SK-N-SH (cell line): ENCODE measurements at regions not wholly inside any gene's neighbourhood (a gene's known extent, or its start where the extent isn't known, plus 50 kb on each side); places are given as distances from the start of the nearest gene placed in this dataset.

Experiments
- CTCF ChIA-PET: fragments of 300-600, 350-600 bp; formaldehyde crosslinking; extraction: SDS; loops from one replicate; lab custom pipeline; 2021; lab: Yijun Ruan, JAX
- POLR2A ChIA-PET: fragments of 350-600 bp; sonication (Branson Sonifier 250); formaldehyde crosslinking; extraction: SDS; loops from one replicate; lab custom pipeline; 2020; ENCODE audit warnings: antibody characterized with exemption, inconsistent platforms; lab: Yijun Ruan, JAX
- DNase-seq: peaks from one replicate; pipeline ENCODE4 v3.0.0; 2012
- H2AFZ ChIP-seq: fragments of 200-600 bp; sonication (generic); 2 replicates; pipeline ENCODE4 v1.8.1; 2016; ENCODE audit warnings: antibody characterized with exemption, mild to moderate bottlenecking, low read depth
- H3F3A ChIP-seq: fragments of 200-600 bp; sonication (generic); replicated peaks from 2 replicates; pipeline ENCODE3; 2016; ENCODE audit warnings: antibody characterized with exemption, mild to moderate bottlenecking; ENCODE audit not compliant: insufficient read depth
- H3K27ac ChIP-seq, 2 experiments: fragments of 200-500 bp in 1 of 2; fragments of 200-600 bp in 1 of 2; sonication (Bioruptor generic) in 1 of 2; sonication (generic), shearing (Covaris generic) in 1 of 2; 2 replicates each; pipeline versions ENCODE4 v1.5.1 to v1.6.1; 2014 to 2016; ENCODE audit warnings: low read depth in 2 of 2, inconsistent platforms in 1 of 2, low read length in 1 of 2, mild to moderate bottlenecking in 1 of 2, mixed read lengths in 1 of 2
- H3K27me3 ChIP-seq: fragments of 200-600 bp; sonication (generic), shearing (Covaris generic); 2 replicates; pipeline ENCODE4 v1.6.1; 2016; ENCODE audit warnings: mixed run types; ENCODE audit not compliant: insufficient read depth
- H3K36me3 ChIP-seq, 2 experiments: fragments of 200-500 bp in 1 of 2; fragments of 200-600 bp in 1 of 2; sonication (Bioruptor generic) in 1 of 2; sonication (generic) in 1 of 2; replicated peaks in 1 of 2; 2 replicates each; pipeline versions ENCODE3 to v1.5.1; 2014 to 2016; ENCODE audit warnings: low read length in 1 of 2, mild to moderate bottlenecking in 1 of 2; ENCODE audit not compliant: insufficient read depth in 2 of 2, control insufficient read depth in 1 of 2
- H3K4me1 ChIP-seq, 2 experiments: fragments of 200-500 bp in 1 of 2; fragments of 200-600 bp in 1 of 2; sonication (Bioruptor generic) in 1 of 2; sonication (generic), shearing (Covaris generic) in 1 of 2; 2 replicates each; pipeline versions ENCODE4 v1.5.1 to v1.6.1; 2014 to 2016; ENCODE audit warnings: low read depth in 1 of 2, low read length in 1 of 2, mixed run types in 1 of 2; ENCODE audit not compliant: insufficient read depth in 2 of 2, control insufficient read depth in 1 of 2
- H3K4me2 ChIP-seq: fragments of 200-600 bp; sonication (generic), shearing (Covaris generic); 2 replicates; pipeline ENCODE4 v1.6.1; 2017; ENCODE audit warnings: mixed run types
- H3K4me3 ChIP-seq, 2 experiments: fragments of 200-500 bp in 1 of 2; fragments of 200-600 bp in 1 of 2; sonication (Bioruptor generic) in 1 of 2; sonication (generic), shearing (Covaris generic) in 1 of 2; 2 replicates each; pipeline versions ENCODE4 v1.5.1 to v1.8.1; 2014 to 2016; ENCODE audit warnings: low read depth in 2 of 2, inconsistent platforms in 1 of 2, low read length in 1 of 2, mild to moderate bottlenecking in 1 of 2, mixed read lengths in 1 of 2, moderate library complexity in 1 of 2
- H3K79me2 ChIP-seq: fragments of 200-600 bp; sonication (generic); 2 replicates; pipeline ENCODE4 v1.8.1; 2017; ENCODE audit warnings: mild to moderate bottlenecking; ENCODE audit not compliant: insufficient read depth
- H3K9ac ChIP-seq: fragments of 200-600 bp; sonication (generic); 2 replicates; pipeline ENCODE4 v1.6.1; 2017; ENCODE audit warnings: mixed run types
- H3K9me2 ChIP-seq: fragments of 200-600 bp; sonication (generic); 2 replicates; pipeline ENCODE4 v1.6.1; 2017; ENCODE audit warnings: mixed run types
- H3K9me3 ChIP-seq: fragments of 200-600 bp; sonication (generic); 2 replicates; pipeline ENCODE4 v1.6.1; 2017; ENCODE audit warnings: mixed run types, mild to moderate bottlenecking, moderate library complexity
- H4K20me1 ChIP-seq: fragments of 200-600 bp; sonication (generic); 2 replicates; pipeline ENCODE4 v1.6.1; 2017; ENCODE audit warnings: mild to moderate bottlenecking, mixed run types; ENCODE audit not compliant: insufficient read depth
- CHD2 ChIP-seq: fragments of 150-350 bp; IDR thresholded peaks from 2 replicates; pipeline ENCODE4 v1.6.1; 2018; ENCODE audit warnings: low read length; ENCODE audit not compliant: partially characterized antibody
- ELF1 ChIP-seq: IDR thresholded peaks from 2 replicates; pipeline ENCODE4 v1.4.0; 2012
- EZH2phosphoT487 ChIP-seq: fragments of 200-600 bp; sonication (generic); IDR thresholded peaks from 2 replicates; pipeline ENCODE4 v1.6.1; 2017; ENCODE audit warnings: low read depth, mixed run types, mild to moderate bottlenecking, antibody characterized with exemption, moderate library complexity, borderline replicate concordance
- FOSL2 ChIP-seq: IDR thresholded peaks from 2 replicates; pipeline ENCODE4 v1.4.0; 2012; ENCODE audit warnings: low read depth, mild to moderate bottlenecking, moderate library complexity, borderline replicate concordance
- FOXM1 ChIP-seq: IDR thresholded peaks from 2 replicates; pipeline ENCODE4 v1.4.0; 2012; ENCODE audit warnings: low read depth, mild to moderate bottlenecking
- MEF2A ChIP-seq: IDR thresholded peaks from 2 replicates; pipeline ENCODE4 v1.4.0; 2012; ENCODE audit warnings: low read depth, borderline replicate concordance
- MXI1 ChIP-seq: IDR thresholded peaks from 2 replicates; pipeline ENCODE4 v1.6.1; 2012; ENCODE audit warnings: mild to moderate bottlenecking, low read depth, low read length, improper control_type of control experiment
- NFIC ChIP-seq: IDR thresholded peaks from 2 replicates; pipeline ENCODE4 v1.4.0; 2012; ENCODE audit warnings: borderline replicate concordance
- RAD21 ChIP-seq: IDR thresholded peaks from 2 replicates; pipeline ENCODE4 v1.6.1; 2012; ENCODE audit warnings: mild to moderate bottlenecking, low read length
- RCOR1 ChIP-seq: fragments of 150-350 bp; IDR thresholded peaks from 2 replicates; pipeline ENCODE4 v1.6.1; 2017; ENCODE audit warnings: antibody characterized with exemption, low read length
- TCF12 ChIP-seq: IDR thresholded peaks from 2 replicates; pipeline ENCODE4 v1.4.0; 2012
- TEAD4 ChIP-seq: IDR thresholded peaks from 2 replicates; pipeline ENCODE4 v1.4.0; 2012; ENCODE audit warnings: mild to moderate bottlenecking, borderline replicate concordance; ENCODE audit not compliant: insufficient read depth
- YY1 ChIP-seq: IDR thresholded peaks from 2 replicates; pipeline ENCODE4 v1.4.0; 2012; ENCODE audit warnings: low read depth, mild to moderate bottlenecking
- WGBS: methylation state at CpG from one replicate; pipeline ENCODE4 v1.1.6; 2017; ENCODE audit warnings: low lambda C conversion rate; 5-methylcytosine and 5-hydroxymethylcytosine counted together
- TF ChIP-seq, protein P1 (sequence below): fragments of 150-350 bp; IDR thresholded peaks from 2 replicates; pipeline ENCODE4 v1.6.1; 2016; ENCODE audit warnings: mild to moderate bottlenecking, low read depth, low read length
- TF ChIP-seq, protein P2 (sequence below): fragments of 200-600 bp; sonication (generic); IDR thresholded peaks from 2 replicates; pipeline ENCODE4 v1.6.1; 2017; ENCODE audit warnings: antibody characterized with exemption, mild to moderate bottlenecking, moderate library complexity
- TF ChIP-seq, protein P3 (sequence below): IDR thresholded peaks from 2 replicates; pipeline ENCODE4 v1.4.0; 2012; ENCODE audit warnings: low read depth

DNA sequence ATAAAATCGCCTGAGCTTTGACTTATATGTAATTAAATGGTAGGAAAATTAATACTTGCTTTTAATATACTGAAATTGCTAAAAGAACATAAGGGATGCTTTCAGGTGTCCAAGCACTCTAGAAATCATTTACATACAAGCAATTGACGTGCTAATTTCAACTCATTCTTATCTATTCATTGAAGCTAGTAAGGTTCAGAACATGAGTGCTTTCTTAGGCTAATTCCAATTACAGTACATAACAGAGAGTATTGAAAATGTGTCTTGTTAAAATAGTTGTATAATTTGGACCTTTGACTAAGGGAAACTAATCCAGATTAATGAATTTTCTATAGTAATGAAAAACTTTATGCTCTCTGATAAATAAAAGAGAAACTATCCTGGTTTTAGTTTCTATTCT, 1016.4 kb upstream of the TYRP1 start:
- 1% methylated on average over 2 of the region's 2 CpGs for WGBS
- Histone ChIP-seq H3F3A (no peaks in the 10 kb centered on the region), H3K27me3 (no peaks in the 10 kb centered on the region), H3K4me1 (no peaks in the 10 kb centered on the region), H3K4me2 (no peak overlapping the region), H3K4me3 (no peak overlapping the region), H3K9me3 (peaks cover 4% of the 10 kb centered on the region; the same call in 1 of the 2 replicates), H2AFZ (no peak overlapping the region), H3K27ac (no peak overlapping the region), H3K9ac (no peak overlapping the region), H4K20me1 (no peaks in the 10 kb centered on the region), H3K9me2 (no peaks in the 10 kb centered on the region), H3K36me3 (no peaks in the 10 kb centered on the region), H3K79me2 (no peaks in the 10 kb centered on the region)
- POLR2A ChIA-PET = no interaction called here
- TF ChIP-seq MEF2A = no peak
- DNase-seq = no peak
- CTCF ChIA-PET = no interaction called here

DNA sequence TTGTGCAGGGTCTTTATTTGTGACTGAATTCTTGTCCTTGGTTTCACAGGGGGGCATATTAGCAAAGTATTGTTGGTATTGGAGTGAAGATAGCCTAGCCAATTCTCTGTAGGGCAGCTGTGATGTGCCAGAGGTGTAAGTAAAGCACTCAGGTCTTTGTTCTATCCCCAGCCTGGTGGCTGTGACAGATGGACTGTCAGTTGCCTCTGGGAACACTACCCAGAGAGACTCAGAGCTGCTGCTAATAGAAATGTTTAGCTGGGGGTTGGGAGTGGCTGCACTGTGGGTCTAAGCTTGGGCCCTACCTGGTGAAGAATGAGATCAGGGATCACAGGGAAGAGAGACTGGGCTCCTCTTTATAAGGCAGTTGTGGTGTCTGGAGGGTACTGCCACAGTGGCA, 1006.5 kb upstream of the TYRP1 start:
- TF ChIP-seq MEF2A (no peak), EZH2phosphoT487 (no peak), RCOR1 (no peak), FOXM1 (no peak), RAD21 (no peak), CHD2 (no peak), TEAD4 (no peak), YY1 (no peak), ELF1 (no peak)
- TF ChIP-seq, protein P1, sequence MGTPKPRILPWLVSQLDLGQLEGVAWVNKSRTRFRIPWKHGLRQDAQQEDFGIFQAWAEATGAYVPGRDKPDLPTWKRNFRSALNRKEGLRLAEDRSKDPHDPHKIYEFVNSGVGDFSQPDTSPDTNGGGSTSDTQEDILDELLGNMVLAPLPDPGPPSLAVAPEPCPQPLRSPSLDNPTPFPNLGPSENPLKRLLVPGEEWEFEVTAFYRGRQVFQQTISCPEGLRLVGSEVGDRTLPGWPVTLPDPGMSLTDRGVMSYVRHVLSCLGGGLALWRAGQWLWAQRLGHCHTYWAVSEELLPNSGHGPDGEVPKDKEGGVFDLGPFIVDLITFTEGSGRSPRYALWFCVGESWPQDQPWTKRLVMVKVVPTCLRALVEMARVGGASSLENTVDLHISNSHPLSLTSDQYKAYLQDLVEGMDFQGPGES = no peak
- Histone ChIP-seq H3K9me3 (no peaks in the 10 kb centered on the region), H3K36me3 (no peaks in the 10 kb centered on the region), H3K27me3 (no peaks in the 10 kb centered on the region), H3K9me2 (no peaks in the 10 kb centered on the region), H4K20me1 (no peaks in the 10 kb centered on the region), H3K4me1 (no peaks in the 10 kb centered on the region), H3K79me2 (no peaks in the 10 kb centered on the region), H3K9ac (no peak overlapping the region), H3K4me2 (no peak overlapping the region), H3F3A (no peaks in the 10 kb centered on the region), H3K27ac (no peak overlapping the region), H3K4me3 (no peak overlapping the region), H2AFZ (no peak overlapping the region)
- POLR2A ChIA-PET = no interaction called here
- CTCF ChIA-PET = no interaction called here
- DNase-seq = no peak

DNA sequence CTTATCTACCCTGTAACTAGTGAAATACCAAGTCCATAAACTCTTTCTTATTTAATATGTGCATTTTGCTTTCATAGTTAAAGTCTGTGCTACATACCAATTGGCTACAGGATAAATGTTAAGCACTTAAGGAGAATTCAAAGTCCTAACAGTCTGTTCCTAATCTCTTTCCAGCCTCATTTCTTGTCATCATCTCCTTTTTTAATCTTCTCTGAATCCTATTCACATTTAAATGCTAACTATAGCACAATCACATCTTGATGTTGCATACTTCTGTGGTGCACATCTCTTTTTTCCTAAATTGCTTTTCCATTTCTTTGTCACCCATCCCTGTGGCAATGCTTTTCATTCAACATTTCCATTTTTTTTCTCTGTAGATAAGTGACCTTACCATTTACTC, 996.1 kb upstream of the TYRP1 start:
- Histone ChIP-seq H3K4me1 (no peaks in the 10 kb centered on the region), H3K4me2 (no peak overlapping the region), H3K36me3 (no peaks in the 10 kb centered on the region), H3K4me3 (no peak overlapping the region), H3K27ac (no peak overlapping the region), H3K9me2 (no peaks in the 10 kb centered on the region), H4K20me1 (no peaks in the 10 kb centered on the region), H3K79me2 (no peaks in the 10 kb centered on the region), H2AFZ (no peak overlapping the region), H3K27me3 (no peaks in the 10 kb centered on the region), H3K9ac (no peak overlapping the region), H3K9me3 (no peaks in the 10 kb centered on the region; the same call in 1 of the 2 replicates), H3F3A (no peaks in the 10 kb centered on the region)
- no peak for TF ChIP-seq TEAD4
- no peak for TF ChIP-seq EZH2phosphoT487
- TF ChIP-seq, protein P2, sequence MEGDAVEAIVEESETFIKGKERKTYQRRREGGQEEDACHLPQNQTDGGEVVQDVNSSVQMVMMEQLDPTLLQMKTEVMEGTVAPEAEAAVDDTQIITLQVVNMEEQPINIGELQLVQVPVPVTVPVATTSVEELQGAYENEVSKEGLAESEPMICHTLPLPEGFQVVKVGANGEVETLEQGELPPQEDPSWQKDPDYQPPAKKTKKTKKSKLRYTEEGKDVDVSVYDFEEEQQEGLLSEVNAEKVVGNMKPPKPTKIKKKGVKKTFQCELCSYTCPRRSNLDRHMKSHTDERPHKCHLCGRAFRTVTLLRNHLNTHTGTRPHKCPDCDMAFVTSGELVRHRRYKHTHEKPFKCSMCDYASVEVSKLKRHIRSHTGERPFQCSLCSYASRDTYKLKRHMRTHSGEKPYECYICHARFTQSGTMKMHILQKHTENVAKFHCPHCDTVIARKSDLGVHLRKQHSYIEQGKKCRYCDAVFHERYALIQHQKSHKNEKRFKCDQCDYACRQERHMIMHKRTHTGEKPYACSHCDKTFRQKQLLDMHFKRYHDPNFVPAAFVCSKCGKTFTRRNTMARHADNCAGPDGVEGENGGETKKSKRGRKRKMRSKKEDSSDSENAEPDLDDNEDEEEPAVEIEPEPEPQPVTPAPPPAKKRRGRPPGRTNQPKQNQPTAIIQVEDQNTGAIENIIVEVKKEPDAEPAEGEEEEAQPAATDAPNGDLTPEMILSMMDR = no peak
- TF ChIP-seq, protein P3, sequence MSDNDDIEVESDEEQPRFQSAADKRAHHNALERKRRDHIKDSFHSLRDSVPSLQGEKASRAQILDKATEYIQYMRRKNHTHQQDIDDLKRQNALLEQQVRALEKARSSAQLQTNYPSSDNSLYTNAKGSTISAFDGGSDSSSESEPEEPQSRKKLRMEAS = no peak
- no peak for TF ChIP-seq FOSL2
- TF ChIP-seq YY1 = no peak
- TF ChIP-seq NFIC = no peak
- TF ChIP-seq ELF1 = no peak
- no peak for TF ChIP-seq MXI1
- TF ChIP-seq TCF12 = no peak
- DNase-seq = no peak
- ChIA-PET CTCF (no interaction called here), POLR2A (no interaction called here)
